ENCODE measurements at regions not wholly inside any gene's neighbourhood (a gene's known extent, or its start where the extent isn't known, plus 50 kb on each side); places are given as distances from the start of the nearest gene placed in this dataset.

GRCh38 chr5:161084115-161084514 lies 232.1 kb upstream of the ATP10B start:
- TF ChIP-seq CTCF (IDR thresholded peaks at IDR 0.05) = no peak
- no peak for TF ChIP-seq POLR2A (IDR thresholded peaks at IDR 0.05)

All from upper lobe of left lung (tissue), 4 donors.